A549 (cell line): ENCODE measurements at regions not wholly inside any gene's neighbourhood (a gene's known extent, or its start where the extent isn't known, plus 50 kb on each side); places are given as distances from the start of the nearest gene placed in this dataset.

ENCODE experiments used
- ATAC-seq, 2 experiments: fragments of 200-7000 bp in 1 of 2; fragments of >200 bp in 1 of 2; cut with Nextera tagmentation in 1 of 2; cut with Tn5 transposase in 1 of 2; 3 replicates each; pipeline versions ENCODE4 v1.8.0 to v1.9.1; 2018 to 2020; ENCODE audit warnings: mild to moderate bottlenecking in 1 of 2, moderate library complexity in 1 of 2
- CTCF ChIA-PET: fragments of 300-600 bp; sonication (Branson Sonifier 250); formaldehyde crosslinking; extraction: SDS; loops from one replicate; lab custom pipeline; 2021; ENCODE audit warnings: antibody characterized with exemption, inconsistent platforms; lab: Yijun Ruan, JAX
- POLR2A ChIA-PET: fragments of 350-600 bp; formaldehyde crosslinking; extraction: SDS; loops from one replicate; lab custom pipeline; 2021; ENCODE audit warnings: antibody characterized with exemption, inconsistent platforms; lab: Yijun Ruan, JAX
- DNase-seq, 2 experiments: peaks; one replicate each; pipeline versions ENCODE4 v3.0.0 to v3.0.0-alpha.2; 2011 to 2016; ENCODE audit warnings: low read depth in 1 of 2, low spot score in 1 of 2
- FAIRE-seq: peaks from 2 replicates; lab custom pipeline; 2011; peaks lifted over from hg19 to GRCh38; lab: Jason Lieb, UNC
- H3K27ac ChIP-seq, 2 experiments: fragments of >200 bp; sonication (Bioruptor Twin); formaldehyde crosslinking; 3 replicates each; pipeline ENCODE4 v1.5.1; 2016 to 2017
- H3K4me1 ChIP-seq: fragments of >200 bp; sonication (Bioruptor Twin); formaldehyde crosslinking; 3 replicates; pipeline ENCODE4 v1.6.1; 2016
- H3K4me2 ChIP-seq: fragments of >200 bp; sonication (Bioruptor Twin); formaldehyde crosslinking; 3 replicates; pipeline ENCODE4 v1.6.1; 2016
- H3K4me3 ChIP-seq: fragments of >200 bp; sonication (Bioruptor Twin); formaldehyde crosslinking; 3 replicates; pipeline ENCODE4 v1.5.1; 2016
- H3K9me3 ChIP-seq: fragments of >200 bp; sonication (Bioruptor Twin); formaldehyde crosslinking; 3 replicates; pipeline ENCODE4 v1.6.1; 2016
- ATOH8 ChIP-seq: fragments of 250-450 bp; sonication (Bioruptor Pico); IDR thresholded peaks from 2 replicates; pipeline ENCODE4 v1.5.0; 2020; ENCODE audit warnings: low read depth, mild to moderate bottlenecking, moderate library complexity
- BHLHE40 ChIP-seq: IDR thresholded peaks from 2 replicates; pipeline ENCODE4 v1.6.1; 2012; ENCODE audit warnings: low read depth, low read length, inconsistent platforms
- CBX8 ChIP-seq: fragments of 200-600 bp; sonication (generic); IDR thresholded peaks from 2 replicates; pipeline ENCODE4 v1.6.1; 2016
- CHD2 ChIP-seq: fragments of 150-350 bp; IDR thresholded peaks from 2 replicates; pipeline ENCODE4 v1.6.1; 2014; ENCODE audit warnings: low read length; ENCODE audit not compliant: partially characterized antibody
- CHD4 ChIP-seq: fragments of 200-600 bp; sonication (generic); IDR thresholded peaks from 2 replicates; pipeline ENCODE4 v1.6.1; 2016; ENCODE audit warnings: antibody characterized with exemption, mild to moderate bottlenecking, borderline replicate concordance
- CTCF ChIP-seq: fragments of >200 bp; sonication (Bioruptor Twin); formaldehyde crosslinking; IDR thresholded peaks from 3 replicates; pipeline ENCODE4 v1.5.1; 2016
- E2F6 ChIP-seq: IDR thresholded peaks from 2 replicates; pipeline ENCODE4 v1.6.1; 2012; ENCODE audit warnings: low read depth, borderline replicate concordance
- GATA3 ChIP-seq: IDR thresholded peaks from 2 replicates; pipeline ENCODE4 v1.6.1; 2012; ENCODE audit warnings: borderline replicate concordance
- HDAC2 ChIP-seq: fragments of 200-600 bp; sonication (generic); IDR thresholded peaks from 2 replicates; pipeline ENCODE4 v1.6.1; 2016
- HES2 ChIP-seq: fragments of >200 bp; sonication (Bioruptor Twin); formaldehyde crosslinking; IDR thresholded peaks from 2 replicates; pipeline ENCODE4 v1.6.1; 2016
- HEYL ChIP-seq: fragments of 250-450 bp; sonication (Bioruptor Pico); IDR thresholded peaks from 2 replicates; pipeline ENCODE4 v1.8.0; 2021; ENCODE audit warnings: mild to moderate bottlenecking, moderate library complexity
- HOXB5 ChIP-seq: fragments of 250-450 bp; sonication (Bioruptor Pico); IDR thresholded peaks from 2 replicates; pipeline ENCODE4 v1.5.0; 2020; ENCODE audit warnings: mild to moderate bottlenecking, moderate library complexity
- KDM5A ChIP-seq: fragments of 200-600 bp; sonication (generic); IDR thresholded peaks from 2 replicates; pipeline ENCODE4 v1.6.1; 2016; ENCODE audit warnings: antibody characterized with exemption, mild to moderate bottlenecking
- MAFK ChIP-seq: fragments of 450-650 bp; IDR thresholded peaks from 2 replicates; pipeline ENCODE4 v1.6.1; 2014; ENCODE audit not compliant: partially characterized antibody
- MYC ChIP-seq: IDR thresholded peaks from 2 replicates; pipeline ENCODE4 v1.6.1; 2012; ENCODE audit warnings: mild to moderate bottlenecking, inconsistent platforms, low read length, improper control_type of control experiment, borderline replicate concordance
- NFE2L2 ChIP-seq: fragments of 150-350 bp; conservative IDR thresholded peaks from 2 replicates; pipeline ENCODE4 v1.6.1; 2014; ENCODE audit warnings: low read length
- PBX3 ChIP-seq: IDR thresholded peaks from 2 replicates; pipeline ENCODE4 v1.6.1; 2012
- PHF8 ChIP-seq: fragments of 200-600 bp; sonication (generic); IDR thresholded peaks from 2 replicates; pipeline ENCODE4 v1.6.1; 2016; ENCODE audit warnings: low read depth, mild to moderate bottlenecking, antibody characterized with exemption, moderate library complexity, borderline replicate concordance
- RAD21 ChIP-seq, 2 experiments: fragments of >200 bp in 1 of 2; sonication (Bioruptor Twin) in 1 of 2; formaldehyde crosslinking in 1 of 2; IDR thresholded peaks in 1 of 2; conservative IDR thresholded peaks in 1 of 2; 2 replicates in 1 of 2; 3 replicates in 1 of 2; pipeline ENCODE4 v1.6.1; 2012 to 2018; ENCODE audit warnings: inconsistent platforms in 1 of 2
- RCOR1 ChIP-seq: fragments of 150-350 bp; IDR thresholded peaks from 2 replicates; pipeline ENCODE4 v1.6.1; 2014; ENCODE audit warnings: antibody characterized with exemption, low read length, low read depth
- REST ChIP-seq: fragments of 200-600 bp; sonication (generic); IDR thresholded peaks from 2 replicates; pipeline ENCODE4 v1.6.1; 2016; ENCODE audit warnings: antibody characterized with exemption, mild to moderate bottlenecking, moderate library complexity
- RFX5 ChIP-seq: fragments of 450-650 bp; IDR thresholded peaks from 2 replicates; pipeline ENCODE4 v1.7.1; 2014; ENCODE audit warnings: antibody characterized with exemption, mild to moderate bottlenecking, moderate library complexity
- RNF2 ChIP-seq: fragments of 200-600 bp; sonication (generic); IDR thresholded peaks from 2 replicates; pipeline ENCODE4 v1.6.1; 2016; ENCODE audit warnings: low read depth, mild to moderate bottlenecking, antibody characterized with exemption, moderate library complexity, borderline replicate concordance
- SMC3 ChIP-seq: fragments of >200 bp; sonication (Bioruptor Twin); formaldehyde crosslinking; IDR thresholded peaks from 3 replicates; pipeline ENCODE4 v1.6.1; 2018; ENCODE audit warnings: inconsistent platforms
- SREBF2 ChIP-seq: fragments of 450-650 bp; IDR thresholded peaks from 2 replicates; pipeline ENCODE4 v1.6.1; 2014; ENCODE audit warnings: mild to moderate bottlenecking, moderate library complexity
- TFCP2L1 ChIP-seq: fragments of 250-450 bp; sonication (Bioruptor Pico); IDR thresholded peaks from 2 replicates; pipeline ENCODE4 v1.5.0; 2021; ENCODE audit warnings: mild to moderate bottlenecking
- ZC3H11A ChIP-seq: fragments of 450-650 bp; IDR thresholded peaks from 2 replicates; pipeline ENCODE4 v1.6.1; 2014; ENCODE audit warnings: antibody characterized with exemption, mild to moderate bottlenecking
- ZFP36 ChIP-seq: fragments of 450-650 bp; IDR thresholded peaks from 2 replicates; pipeline ENCODE4 v1.6.1; 2014; ENCODE audit warnings: borderline replicate concordance; ENCODE audit not compliant: partially characterized antibody
- ZSCAN20 ChIP-seq: fragments of 250-450 bp; sonication (Bioruptor Pico); IDR thresholded peaks from 2 replicates; pipeline ENCODE4 v1.8.0; 2022; ENCODE audit warnings: mild to moderate bottlenecking, moderate library complexity
- WGBS: methylation state at CpG from one replicate; pipeline ENCODE4 v1.1.6; 2017; ENCODE audit errors: missing lambda C conversion rate; 5-methylcytosine and 5-hydroxymethylcytosine counted together

GRCh38 chr16:80350061-80350460 lies 190.7 kb upstream of the DYNLRB2 start:
- WGBS, result 65% methylated on average over 3 of the region's 3 CpGs
- no peak overlapping the region for H3K4me2 ChIP-seq
- CTCF ChIA-PET, result interaction anchor here (0.6 to 1.4 kb wide), 2 partner anchors 20 to 86 kb away, joined by 3 to 4 read pairs; no protein-coding TSS in a partner anchor
- FAIRE-seq, result no peak
- TF ChIP-seq ZFP36, result no peak
- no peak for TF ChIP-seq CTCF
- no peak for TF ChIP-seq ZSCAN20
- TF ChIP-seq HES2, result no peak
- no peak for TF ChIP-seq HDAC2
- TF ChIP-seq GATA3, result no peak
- no peak for TF ChIP-seq REST
- no peak for TF ChIP-seq SMC3
- no peak for TF ChIP-seq PHF8
- TF ChIP-seq HEYL (CRISPR knock-in tag), result no peak
- no peak for TF ChIP-seq NFE2L2
- TF ChIP-seq, all 56 proteins: peak for 0
- Histone ChIP-seq H3K4me1 (no peaks in the 10 kb centered on the region), H3K4me3 (no peak overlapping the region), H3K9me3 (0 out of 3 replicates have a peak, but pooled peaks cover 3% of the 10 kb centered on the region), H3K27ac (no peak overlapping the region)
- ATAC-seq (no peak), DNase-seq (no peak)
- POLR2A ChIA-PET, result interaction anchor here (0.7 kb wide), 1 partner anchor 176 kb away, joined by 3 read pairs; no protein-coding TSS in a partner anchor

- ChIA-PET CTCF (no interaction called here), POLR2A (no interaction called here)
- Histone ChIP-seq H3K9me3 (0 out of 3 replicates have a peak, but pooled peaks cover 3% of the 10 kb centered on the region), H3K27ac (no peak overlapping the region), H3K4me1 (no peaks in the 10 kb centered on the region), H3K4me3 (no peak overlapping the region), H3K4me2 (no peak overlapping the region)
- FAIRE-seq (no peak), ATAC-seq (no peak), DNase-seq (no peak)
- WGBS, result 46% methylated on average over 3 of the region's 3 CpGs
- TF ChIP-seq CHD4 (no peak), NFE2L2 (no peak), CHD2 (no peak), ZC3H11A (no peak), PBX3 (no peak), RAD21 (conservative IDR thresholded peaks at IDR 0.05 in 1 of 2, IDR thresholded peaks at IDR 0.05 in 1 of 2) (no peak), TFCP2L1 (CRISPR knock-in tag) (no peak), RFX5 (no peak), KDM5A (no peak), RNF2 (no peak), ATOH8 (no peak), CBX8 (no peak), RCOR1 (no peak), SREBF2 (no peak), MAFK (no peak), HOXB5 (CRISPR knock-in tag) (no peak), BHLHE40 (no peak), MYC (no peak), E2F6 (no peak)
These were observed 192.9 kb upstream of the DYNLRB2 start for GRCh38 chr16:80347900-80348299.
